GM21825 (cell line): ENCODE measurements at regions not wholly inside any gene's neighbourhood (a gene's known extent, or its start where the extent isn't known, plus 50 kb on each side); places are given as distances from the start of the nearest gene placed in this dataset.

ENCODE experiments used
- ATAC-seq: cut with Tn5 transposase; IDR thresholded peaks from one replicate; pipeline ENCODE4 v1.9.1; 2021; ENCODE audit warnings: mild to moderate bottlenecking, moderate library complexity; ENCODE audit not compliant: unreplicated experiment

DNA sequence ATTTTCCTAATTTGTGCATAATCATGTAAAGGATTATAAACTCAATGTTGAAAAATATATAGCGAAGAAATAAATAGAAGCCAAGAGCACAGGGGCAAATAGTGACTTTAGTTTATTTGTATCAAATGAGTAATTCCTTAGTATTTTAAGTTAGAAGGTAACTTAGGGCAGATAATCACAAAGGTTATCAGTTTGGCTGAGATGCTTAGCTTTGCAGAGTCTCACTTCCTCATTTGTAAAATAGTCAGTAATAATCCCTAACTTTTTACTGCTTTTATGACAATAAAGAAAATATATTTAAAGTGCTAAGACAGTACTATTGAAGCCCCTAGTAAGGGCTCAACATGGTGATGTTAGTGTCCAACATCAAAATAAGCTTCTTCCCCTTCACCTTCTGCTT lies 297.4 kb upstream of the TUSC1 start:
- no peak for ATAC-seq

DNA sequence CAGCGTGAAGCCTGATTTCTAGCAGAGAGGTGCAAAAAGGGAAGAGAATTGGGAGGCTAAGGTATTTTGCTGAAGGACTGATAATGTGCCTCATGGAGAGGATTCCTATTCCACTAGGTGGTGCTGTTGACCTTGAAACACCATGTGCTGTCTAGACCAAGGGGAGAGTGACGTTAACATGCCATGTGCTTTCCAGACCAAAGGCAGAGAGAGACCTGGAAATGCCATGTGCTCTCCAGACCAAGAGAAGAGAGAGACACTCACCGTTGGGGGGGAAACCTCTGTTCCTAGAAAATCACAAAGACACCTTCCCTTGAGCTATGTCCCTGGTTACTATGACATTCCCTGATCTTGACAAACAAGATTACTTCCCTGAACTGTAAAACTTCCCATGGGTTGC lies 286.0 kb upstream of the TUSC1 start:
- ATAC-seq: no peak

DNA sequence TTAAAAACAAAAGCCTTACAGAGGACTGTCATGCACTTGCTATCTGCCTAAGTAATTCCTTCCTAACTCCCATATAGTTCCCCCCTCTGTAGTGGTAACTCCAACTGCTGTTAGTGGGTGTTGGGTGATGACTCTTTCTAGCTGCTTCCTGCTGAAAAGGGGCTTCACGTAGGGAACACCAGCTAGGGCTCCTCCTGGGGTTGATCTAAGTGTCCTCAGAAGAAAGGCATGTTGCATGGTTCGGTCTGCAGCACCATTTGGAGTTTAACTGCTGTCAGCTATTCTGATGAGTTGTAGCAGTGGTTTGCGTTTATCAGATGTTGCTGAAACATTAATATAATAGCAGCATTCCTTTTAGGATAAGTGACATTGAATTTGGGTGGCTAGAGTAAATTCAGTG lies 281.9 kb upstream of the TUSC1 start:
- no peak for ATAC-seq

DNA sequence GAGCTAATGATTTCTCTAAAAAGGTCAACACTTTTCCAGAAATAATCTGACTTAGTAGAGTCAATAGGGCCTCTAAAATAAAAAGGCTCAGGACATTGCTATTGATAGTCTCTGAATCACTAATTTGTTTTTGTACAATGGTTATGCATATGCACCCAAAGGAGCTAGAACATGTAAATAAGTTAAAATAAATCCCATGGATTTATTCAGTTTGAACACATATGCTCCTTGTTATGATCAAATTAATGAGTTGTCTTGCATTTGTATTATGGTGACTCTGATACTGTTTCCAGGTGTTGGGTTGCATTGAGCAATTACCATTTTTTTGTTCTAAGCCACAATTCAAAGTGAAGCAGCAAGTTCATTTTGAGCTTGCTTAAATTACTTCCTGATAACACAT lies 276.0 kb upstream of the TUSC1 start:
- no peak for ATAC-seq

DNA sequence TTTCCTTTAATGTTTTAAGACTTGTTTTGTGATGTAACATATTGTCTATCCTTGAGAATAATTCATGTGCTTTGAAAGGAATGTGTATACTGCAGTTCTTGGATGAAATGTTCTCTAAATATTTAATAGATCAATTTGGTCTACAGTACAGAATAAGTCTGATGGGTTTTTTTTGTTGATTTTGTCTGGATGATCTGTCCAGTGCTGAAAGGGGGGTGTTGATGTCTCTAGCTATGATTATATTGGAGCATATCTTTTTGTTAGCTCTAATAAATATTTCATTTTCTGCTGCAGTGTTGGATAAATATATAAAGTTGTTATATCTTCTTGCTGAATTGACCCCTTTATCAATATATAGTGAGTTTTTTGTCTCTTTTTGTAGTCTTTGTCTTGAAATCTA lies 269.9 kb upstream of the TUSC1 start:
- ATAC-seq: no peak

DNA sequence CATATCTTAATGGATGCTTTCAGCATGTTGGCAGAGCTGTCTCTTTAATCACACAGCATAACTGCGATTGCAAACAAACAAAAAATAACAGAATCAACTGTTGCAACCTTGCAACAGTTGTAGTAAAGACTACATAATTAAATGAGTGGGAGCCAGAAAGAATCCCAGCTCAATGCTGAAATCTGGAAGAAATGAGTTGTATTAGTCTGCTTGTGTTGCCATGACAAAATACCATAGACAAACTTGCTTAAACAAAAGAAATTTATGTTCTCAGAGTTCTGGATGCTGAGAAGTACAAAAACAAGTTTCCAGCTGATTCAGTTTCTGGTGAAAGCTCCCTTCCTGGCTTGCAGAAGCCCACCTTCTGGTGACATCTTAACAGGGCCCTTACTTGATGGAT lies 260.9 kb upstream of the TUSC1 start:
- no peak for ATAC-seq

DNA sequence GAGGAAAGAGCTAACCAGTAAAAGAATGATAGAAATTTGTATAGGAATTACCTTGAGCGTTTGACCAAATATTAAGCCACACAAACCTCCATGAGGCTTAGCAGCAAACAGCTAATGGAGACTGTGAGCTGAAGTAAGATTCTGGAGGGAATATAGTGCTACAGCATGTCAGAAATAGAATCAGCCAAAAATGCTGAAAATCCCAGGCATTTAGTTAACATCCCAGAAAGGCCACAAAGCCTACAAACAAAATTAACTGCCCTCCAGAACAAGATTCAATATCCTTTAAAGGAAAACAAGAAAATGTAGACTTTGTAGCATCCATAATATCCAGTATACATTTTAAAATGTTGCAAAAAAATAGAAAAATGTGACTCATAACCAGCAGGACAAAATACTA lies 257.8 kb upstream of the TUSC1 start:
- no peak for ATAC-seq

DNA sequence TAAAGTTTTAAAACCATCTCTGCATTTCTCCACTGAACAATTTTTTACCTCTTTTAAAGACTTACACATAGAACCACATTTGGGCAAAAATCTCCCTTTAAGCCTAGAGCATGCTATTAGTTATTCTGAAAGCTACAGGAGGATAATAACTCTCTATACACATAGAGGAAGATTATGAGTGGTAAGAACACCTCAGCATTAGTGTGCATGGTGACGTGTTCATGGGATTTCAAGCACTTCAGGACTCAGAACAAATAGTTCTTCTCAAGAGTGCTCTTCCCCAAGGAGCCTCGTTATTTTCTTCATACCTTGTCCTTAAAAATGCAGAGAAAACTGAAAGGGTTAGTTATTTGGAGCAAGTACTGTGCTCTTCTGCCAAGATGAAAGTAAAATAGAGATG lies 256.9 kb upstream of the TUSC1 start:
- ATAC-seq: no peak

DNA sequence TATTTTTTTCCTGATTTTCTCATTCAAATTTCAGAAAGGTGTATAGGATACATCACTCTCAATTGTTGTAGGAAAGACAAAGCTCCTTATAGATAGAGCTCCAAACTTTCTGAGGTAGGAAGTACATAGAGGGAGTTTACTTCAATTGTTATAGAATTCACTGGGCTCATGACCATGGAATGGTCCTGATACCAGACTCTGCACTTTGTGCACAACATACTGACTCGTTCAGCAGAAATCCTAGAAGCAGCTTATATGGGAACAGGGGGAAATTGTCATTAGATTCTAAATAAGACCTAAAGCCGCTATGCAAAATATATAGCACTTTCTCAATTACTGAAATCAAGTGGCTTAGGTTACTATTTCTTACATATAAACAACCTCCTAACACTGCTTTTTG lies 240.5 kb upstream of the TUSC1 start:
- ATAC-seq: no peak

DNA sequence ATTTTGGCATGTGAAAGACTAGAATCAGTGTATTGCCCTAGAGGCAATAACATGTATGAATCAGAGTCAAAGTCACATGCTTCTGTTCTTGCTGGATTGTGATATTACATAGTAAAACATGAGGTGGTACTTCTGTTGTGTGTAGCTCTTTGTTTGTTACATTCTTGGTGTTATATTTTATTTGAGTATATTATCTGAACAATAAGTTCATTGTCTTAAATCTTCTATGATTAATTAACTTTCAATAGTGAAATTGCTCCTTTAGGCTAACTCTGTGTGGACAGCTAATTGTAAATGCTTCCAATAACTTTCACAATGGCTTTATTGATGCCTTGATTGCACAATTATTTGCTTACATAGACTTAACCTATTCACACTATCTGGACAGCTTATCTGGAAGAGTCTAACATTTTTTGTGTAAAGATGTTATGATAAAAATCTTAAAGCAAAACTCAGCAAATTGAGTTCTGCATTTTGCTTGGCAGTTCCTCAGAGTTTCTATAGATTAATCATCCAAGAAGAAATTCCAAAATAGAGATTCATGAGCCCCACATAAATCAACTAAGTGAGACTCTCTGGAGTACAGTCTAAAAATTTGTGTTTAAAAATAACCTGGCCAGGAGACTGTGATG lies 239.6 kb upstream of the TUSC1 start:
- no peak for ATAC-seq

DNA sequence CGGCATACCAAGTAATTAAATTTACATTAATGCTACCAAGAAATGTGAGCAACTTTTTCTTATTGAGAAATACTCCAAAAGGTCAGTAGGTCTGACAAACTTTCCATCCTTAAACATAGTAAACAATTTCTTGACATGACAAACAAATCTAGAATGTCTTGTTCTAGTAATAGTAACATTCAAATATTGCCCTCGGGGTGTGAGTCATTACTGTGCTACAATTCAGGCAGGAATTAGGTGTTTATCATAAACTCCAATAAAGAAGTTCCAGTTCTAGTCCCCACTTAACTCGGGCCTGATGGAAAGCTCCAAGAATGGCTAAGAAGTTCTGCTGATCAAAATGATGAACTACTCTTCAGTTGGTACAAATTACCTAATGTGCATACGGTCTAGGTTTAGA lies 235.6 kb upstream of the TUSC1 start:
- no peak for ATAC-seq

DNA sequence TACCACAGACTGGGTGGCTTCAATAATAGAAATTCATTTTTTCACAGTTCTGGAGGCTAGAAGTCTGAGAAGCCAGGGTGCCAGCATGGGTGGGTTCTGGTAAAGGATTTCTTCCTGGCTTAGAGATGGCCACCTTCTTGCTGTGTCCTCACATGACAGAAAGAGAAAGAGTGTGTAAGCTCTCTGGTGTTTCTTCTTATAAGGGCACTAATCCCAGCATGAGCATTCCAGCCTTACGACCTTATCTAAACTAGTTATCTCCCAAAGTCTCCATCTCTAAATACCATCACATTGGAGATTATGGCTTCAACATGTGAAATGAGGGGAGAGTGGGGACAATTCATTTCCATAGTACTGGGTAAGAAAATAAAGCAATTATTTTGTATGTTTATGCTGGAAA lies 226.5 kb upstream of the TUSC1 start:
- no peak for ATAC-seq

DNA sequence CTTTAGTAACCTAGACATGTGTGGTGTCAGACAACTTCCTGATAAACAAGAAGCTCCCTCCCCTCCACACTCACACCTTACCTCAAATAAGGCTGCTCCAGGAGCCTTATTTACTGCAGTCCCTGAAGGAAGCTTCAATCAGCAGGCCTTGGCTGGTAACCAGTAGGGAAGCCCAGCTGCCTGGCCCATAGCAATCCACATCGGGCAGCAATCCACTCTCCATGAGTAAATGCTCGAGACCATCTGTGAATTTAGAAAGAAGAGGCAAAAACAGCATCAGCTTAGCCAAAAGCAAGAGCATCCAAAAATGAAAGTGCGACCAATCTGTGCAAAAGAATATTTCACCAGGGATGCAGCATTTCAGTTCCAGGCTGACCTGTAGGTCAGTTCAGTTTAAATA lies 213.3 kb upstream of the TUSC1 start:
- ATAC-seq: no peak

DNA sequence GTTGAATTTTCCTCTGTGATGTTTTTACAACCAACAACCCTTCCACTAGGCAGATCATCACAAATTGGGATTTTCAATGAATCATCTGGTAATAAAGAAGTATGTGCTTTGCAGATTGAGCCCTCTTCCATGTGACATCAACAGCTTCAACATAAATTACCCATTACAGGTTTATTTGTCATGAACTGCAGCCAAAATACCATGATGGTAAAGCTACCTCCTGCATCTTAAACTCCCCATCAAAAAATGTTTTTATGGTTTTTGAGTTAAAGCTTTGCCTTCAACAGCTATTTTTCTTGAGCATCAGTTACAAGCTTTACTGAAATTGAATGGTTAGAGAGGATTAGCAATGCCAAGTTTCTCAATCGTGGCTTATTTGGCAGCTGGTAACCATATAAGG lies 211.4 kb upstream of the TUSC1 start:
- no peak for ATAC-seq

DNA sequence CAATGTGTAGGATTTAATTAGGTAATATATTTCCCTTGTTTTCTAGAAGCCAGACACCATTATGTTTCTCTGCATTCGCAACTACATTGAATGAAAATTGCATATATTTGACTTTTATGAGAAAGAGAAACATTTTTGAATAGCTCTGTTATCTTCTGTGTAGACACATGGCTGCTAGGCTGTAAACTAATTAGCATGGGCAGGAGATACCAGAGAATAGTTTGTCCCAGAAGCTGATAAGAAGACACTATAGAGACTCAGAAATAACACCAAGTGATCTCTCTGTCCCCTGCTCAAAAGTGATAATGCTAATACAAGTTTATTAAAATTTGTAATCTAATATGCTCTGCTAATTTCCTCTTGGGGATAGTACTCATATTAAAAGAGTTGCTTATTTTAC lies 198.0 kb upstream of the TUSC1 start:
- ATAC-seq: no peak

DNA sequence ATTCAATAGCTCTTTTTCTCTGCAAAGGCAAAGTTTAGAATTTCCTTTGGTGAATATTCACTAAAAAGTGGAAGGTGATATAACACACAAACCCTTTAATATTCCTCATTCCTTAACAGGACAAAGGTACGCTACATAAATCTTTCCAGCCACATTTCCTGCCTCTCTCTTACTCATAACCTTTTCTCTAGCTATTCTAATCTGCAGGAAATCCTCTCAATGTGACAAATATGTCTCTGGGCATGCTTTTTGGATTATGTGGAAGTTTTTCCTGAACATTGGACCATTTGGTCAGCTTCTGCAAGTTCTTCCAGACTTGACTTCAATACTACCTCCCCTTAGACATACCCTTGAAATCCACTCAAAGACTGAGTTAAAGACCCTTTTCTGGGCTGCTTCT lies 186.3 kb upstream of the TUSC1 start:
- ATAC-seq: no peak

DNA sequence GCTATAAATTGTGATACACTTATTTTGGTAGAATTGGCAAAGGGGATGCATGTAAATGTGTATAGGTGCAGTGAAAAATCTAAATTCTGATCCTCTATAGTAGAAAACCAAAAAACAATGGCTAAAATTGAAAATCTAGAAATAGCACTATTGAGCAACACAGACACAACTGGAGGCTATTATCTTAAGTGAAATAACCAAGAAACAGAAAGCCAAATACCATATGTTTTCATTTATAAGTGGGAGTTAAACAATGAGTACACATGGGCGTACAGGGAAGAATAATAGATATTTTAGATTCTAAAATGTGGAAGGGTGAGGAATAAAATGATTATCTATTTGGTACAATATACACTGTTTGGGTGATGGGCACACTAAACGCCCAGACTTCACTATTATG lies 183.2 kb upstream of the TUSC1 start:
- no peak for ATAC-seq

DNA sequence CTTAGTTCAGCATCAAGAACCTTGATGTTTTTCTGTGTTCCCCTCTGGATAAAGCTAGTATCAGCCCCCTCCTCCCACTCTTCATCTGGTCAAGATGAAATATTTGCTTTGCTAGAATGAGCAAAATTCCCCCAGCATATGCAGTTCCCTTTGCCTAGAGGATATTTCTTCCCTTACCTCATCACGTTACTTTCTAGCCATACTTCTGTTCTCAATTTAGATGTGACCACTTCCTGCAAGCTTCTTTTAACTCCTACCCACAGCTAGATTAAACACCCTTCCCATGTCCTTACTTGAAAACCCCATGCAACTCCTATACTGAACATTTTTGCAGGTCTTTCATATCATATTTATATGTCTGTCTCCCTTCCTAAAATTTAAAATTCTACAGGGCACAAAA lies 178.9 kb upstream of the TUSC1 start:
- no peak for ATAC-seq

DNA sequence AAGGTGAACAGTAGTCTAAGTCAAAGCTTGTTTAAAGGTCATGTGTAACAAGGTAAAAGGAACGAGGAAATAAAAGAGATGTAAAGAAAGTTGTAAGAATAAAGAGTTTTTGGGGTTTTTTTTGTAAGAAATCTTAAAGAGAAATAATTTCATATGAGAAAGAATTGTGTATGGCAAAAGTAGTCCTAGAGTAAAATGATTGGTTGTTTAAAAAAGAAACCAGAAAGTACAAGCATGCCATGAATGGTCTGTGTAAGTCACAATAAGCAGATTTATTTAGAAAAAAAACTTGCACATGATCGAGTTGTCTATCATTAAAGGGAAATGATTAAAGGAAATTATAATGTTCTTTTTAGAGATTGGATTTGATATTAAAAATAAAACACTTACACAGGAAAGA lies 172.6 kb upstream of the TUSC1 start:
- ATAC-seq: no peak

DNA sequence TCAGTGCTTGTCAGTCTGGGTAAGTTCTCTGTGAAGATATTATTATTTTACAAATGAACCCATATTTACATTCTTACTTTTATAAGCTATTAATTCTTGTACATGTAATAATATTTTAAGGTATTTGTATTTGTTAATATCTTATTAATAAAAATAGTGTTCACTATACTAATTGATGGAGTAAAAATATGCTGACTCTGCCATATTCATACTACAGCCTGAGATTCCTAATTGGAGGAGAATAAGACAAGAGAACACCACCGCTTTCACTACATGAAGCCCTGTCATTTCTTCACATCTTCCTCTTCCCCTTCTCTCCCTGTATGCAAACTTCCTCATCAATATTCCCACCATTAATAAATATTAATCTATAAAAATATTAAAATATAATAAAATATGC lies 167.6 kb upstream of the TUSC1 start:
- ATAC-seq: no peak

DNA sequence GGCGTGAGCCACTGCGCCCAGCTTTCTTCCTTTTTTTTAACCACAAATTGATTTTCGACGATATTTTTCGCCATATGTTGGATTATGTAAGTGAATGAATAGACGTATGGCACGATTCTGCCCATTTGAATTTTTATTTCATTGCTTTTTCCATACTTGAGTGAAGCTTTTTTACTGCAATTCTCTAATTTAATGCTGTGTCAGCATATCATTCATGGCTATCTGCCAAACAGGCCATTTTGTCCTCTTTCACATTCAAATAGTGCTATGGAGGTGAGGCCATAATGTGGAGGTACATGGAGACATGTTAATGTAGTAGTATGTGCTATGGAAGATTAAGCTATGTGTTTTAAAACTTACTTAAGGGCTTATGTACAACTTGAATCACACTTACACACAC lies 152.1 kb upstream of the TUSC1 start:
- ATAC-seq: no peak

DNA sequence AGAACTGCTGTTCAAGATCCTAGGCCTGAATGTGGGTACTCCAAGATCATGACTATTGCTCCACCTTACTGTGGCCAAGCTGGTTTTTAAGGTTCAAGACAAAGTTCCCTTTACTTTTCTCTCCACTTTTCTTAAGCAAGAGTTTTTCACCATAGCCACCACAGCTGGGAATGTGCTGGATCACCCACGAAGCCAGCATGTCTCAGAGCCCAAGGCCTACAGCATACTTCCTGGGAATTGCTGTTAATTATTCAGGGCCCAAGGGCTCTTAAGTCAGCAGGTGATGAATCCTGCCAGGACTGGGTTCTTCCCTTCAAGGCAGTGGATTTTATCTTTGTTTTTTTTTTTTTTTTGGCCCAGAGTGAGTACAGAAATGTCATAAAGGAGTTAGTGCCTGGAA lies 149.4 kb upstream of the TUSC1 start:
- no peak for ATAC-seq

DNA sequence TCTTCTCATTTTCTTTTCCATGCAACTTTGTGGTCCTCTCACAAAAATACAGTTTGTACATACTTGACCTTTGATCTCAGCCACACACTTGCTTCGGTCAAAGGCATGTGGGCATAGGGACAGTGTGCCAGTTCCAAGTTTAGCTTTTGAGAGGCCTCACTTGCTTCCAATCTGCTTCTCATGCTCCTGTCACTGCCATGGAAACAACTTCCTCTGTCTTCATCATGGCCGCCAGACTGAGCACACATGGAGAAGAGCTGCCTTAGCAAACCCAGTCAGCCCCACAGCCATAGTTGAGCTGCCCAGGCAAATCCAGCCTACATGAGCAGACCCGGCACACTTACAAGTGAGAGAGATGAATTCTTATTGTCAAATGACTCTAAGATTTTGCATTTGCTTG lies 138.2 kb upstream of the TUSC1 start:
- ATAC-seq: no peak

DNA sequence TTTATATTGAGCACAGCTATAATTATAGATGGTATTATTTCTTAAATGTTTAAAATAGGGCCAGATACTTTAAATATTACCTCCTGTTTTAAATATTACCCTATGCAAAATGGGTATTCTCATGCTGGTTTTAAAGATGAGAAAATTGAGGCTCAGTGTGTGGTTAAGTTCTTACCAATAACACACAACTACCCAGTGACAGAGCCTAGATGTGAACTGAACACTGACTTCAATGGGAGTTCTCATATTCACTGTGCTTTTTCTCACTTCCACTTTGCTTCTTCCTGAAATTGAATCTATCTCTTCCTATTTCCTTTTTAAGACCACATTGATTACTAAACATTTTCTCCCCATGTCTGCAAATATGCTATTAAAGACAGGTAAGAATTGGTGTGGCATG lies 135.8 kb upstream of the TUSC1 start:
- no peak for ATAC-seq
